GM19043 (cell line): ENCODE measurements at regions not wholly inside any gene's neighbourhood (a gene's known extent, or its start where the extent isn't known, plus 50 kb on each side); places are given as distances from the start of the nearest gene placed in this dataset.

ENCODE experiments used
- ATAC-seq: cut with Tn5 transposase; IDR thresholded peaks from one replicate; pipeline ENCODE4 v1.9.1; 2021; ENCODE audit warnings: low read depth; ENCODE audit not compliant: unreplicated experiment

DNA sequence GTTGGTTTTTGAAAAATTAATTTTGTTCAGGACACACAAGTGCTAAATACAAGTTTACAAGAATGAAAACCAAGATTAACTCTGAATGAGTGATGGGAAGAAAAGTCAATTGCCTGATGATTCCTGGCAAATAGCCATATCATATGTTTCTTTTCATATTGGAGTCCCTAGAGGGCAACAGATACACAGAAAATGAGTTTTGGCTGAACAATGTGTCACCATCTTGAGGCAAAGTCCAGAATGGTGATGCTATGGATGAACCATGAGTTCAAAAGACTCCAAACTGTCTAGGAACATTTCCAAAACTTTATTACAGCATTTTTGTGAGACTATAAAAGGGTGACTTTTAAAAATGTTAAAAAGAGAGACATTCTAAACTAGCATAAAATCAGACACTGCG lies 382.9 kb downstream of the TMEM161B start:
- ATAC-seq: no peak

DNA sequence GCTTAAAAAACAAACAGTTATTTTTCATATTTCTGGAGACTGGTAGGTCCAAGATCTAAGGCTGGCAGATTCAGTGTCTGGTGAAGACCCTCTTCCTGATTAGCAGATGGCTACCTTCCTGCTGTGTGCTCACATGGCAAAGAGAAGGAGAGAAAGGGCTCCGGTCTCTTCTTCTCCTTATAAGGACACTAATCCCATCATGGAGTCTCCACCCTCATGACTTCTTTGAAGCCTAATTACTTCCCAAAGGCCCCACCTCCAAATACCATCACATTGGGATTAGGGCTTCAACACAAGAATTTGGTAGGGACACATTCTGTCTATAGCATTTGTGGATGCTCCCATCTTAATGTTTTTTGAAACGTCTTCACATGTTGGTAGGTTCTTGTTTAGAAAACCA lies 391.1 kb downstream of the TMEM161B start:
- no peak for ATAC-seq

DNA sequence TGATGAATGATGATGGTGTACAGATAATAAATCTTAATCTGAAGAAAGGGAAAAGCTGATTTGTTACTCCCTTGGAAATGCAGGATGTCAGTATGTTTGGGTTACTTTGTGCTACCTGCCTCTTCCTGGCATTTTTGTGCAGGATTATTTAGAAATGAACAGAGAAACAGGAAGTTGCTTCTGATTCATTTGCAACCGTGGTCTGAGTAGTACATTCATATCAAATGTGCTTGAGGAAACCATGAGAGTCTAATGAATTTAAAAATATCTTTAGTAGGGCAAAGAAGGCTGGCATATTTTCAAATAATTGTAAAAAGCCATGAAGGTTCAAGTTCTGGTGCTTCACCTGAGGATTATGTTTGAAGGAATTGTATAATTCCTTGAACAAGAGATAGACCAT lies 391.6 kb downstream of the TMEM161B start:
- ATAC-seq: no peak

DNA sequence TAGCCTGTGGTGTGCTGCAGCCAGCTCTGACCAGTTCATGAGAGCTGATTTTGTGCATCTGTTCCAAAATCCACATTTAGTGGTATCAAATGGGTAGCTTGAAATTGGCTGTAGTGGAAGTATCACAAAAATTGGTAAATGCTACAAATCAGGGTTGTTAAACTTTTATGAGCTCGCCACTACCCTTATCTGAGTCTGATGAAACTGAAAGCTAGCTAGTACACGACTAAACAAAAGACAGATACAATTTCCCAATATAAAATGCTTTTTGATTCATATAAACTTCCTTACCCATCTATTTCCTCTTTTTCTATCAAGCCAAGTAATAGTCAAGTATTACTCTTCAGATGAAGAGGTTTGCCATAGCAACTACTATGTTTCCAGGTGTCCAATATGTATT lies 392.0 kb downstream of the TMEM161B start:
- ATAC-seq: no peak

DNA sequence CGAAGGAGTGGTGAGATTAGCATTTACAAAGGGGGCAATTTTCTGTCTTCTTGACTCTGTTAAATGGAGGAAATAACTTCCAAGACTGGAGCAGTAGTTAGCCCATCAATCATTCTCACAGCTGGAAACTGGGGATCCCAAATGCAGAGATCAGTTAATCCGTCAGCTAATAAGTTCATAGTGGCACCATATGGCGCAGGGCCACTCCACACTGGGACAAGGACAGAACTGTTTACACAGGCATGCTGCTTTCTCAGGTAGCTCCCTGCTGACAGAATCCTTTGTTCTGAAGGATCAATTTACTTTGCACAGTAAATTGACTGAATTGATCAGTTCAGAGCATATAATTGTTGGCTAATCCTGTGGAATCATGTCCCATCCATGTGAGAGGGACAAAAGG lies 395.7 kb downstream of the TMEM161B start:
- no peak for ATAC-seq

DNA sequence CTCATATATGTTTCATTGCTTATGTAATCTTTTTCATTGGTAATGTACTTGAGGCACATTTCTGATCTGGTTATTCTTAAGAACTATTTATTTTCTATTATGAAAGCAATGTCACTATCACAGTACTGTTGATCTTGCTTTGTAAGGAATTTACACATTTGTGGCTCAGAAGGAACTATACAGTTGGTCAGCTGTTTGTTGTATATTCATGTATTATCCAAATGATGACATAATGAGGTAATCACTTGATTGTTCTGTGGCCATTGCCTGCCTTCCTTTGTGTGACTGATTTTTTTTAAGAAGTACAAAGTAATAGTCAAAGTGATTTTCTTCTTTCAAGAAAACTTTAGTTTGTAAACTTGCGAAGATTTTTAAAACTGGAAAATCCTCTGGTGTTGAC lies 399.9 kb downstream of the TMEM161B start:
- ATAC-seq: no peak

DNA sequence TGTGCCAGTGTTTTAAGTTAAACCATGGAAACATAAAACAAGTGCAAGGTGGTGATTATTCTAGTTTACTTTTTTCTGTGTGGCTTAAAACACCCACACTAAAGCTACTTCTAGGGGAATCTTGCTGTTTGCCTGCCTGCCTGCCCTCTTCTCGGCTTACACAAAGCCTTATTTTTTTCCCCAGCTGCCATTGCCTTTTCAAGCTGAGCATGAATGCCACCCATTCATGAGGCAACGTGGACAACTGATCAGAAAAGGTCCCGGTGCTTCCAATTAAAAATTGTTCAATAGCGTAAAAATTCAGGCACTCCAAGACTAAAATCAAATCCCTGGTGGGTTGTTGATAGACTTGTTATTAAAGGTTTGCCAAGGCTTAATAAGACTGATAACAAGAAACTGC lies 401.4 kb downstream of the TMEM161B start:
- no peak for ATAC-seq

DNA sequence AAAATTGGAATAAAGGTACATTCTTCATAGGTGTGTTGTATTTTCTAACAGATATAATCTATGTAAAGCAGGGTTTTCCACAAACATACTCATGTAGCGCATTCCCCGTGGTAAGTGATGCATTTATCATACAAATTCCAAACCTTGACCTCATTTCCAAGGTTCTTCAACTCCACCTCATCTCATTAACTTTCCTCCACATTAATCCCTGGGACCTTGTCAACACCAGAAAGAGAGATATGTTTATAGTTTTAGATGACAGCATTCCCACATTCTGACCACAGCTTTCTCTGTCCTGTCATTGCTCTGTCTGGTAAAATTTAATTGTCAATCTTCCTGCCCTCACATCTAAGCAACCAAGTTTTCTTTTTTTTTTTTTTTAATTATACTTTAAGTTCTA lies 415.1 kb downstream of the TMEM161B start:
- no peak for ATAC-seq

DNA sequence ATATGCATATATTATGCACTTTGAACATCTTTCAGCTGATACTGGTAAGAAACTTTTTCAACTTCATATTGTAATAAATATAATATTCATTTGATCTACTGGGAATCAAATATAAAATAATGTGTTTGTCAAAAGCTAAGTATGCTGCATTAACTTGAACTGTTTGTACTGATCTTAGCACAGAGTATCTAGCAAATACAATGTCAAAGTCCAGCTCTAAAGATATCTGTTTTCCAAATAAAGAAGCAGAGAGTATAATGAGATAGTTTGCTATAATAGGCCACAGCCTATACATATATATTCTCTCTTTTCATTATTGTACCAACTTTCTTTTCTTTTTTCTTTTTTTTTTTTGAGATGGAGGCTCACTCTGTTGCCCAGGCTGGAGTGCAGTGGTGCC lies 417.0 kb downstream of the TMEM161B start:
- no peak for ATAC-seq

DNA sequence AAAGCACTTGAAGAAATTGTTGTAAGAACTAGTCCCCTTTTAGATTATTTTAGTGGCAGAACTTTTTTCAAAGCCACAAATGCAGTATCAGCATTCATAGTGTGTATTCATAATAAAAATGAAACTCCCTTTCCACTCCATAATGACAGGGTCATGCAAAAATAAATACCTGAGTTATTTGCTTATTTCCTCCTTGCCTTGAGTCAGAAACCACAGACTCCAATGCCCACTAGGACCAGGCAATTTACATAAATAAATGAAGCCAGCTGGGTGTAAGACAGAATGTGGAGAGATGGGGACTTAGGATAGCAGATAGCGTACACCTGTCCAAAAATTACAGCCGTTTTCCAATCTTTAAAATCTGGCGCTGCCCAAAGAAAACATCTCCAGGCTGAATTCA lies 417.8 kb downstream of the TMEM161B start:
- no peak for ATAC-seq

DNA sequence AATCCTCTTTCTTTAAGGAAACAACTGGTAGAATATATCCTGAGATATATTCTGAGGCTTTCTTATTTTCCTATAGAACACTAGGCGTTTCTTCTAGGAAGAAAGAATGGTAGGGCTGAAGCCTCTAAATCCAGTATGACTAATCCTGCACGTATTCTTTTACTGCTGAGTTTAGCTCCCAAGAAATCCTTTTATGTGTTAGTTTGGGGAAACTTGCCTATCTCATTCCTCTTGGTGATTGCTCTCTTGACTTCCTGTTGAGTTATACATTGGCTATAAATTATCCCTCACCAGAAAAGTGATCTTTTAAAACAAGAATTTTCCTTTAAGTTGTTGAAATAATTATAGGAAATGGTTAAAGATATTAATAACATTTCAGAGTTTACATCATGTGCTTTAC lies 422.9 kb downstream of the TMEM161B start:
- no peak for ATAC-seq

DNA sequence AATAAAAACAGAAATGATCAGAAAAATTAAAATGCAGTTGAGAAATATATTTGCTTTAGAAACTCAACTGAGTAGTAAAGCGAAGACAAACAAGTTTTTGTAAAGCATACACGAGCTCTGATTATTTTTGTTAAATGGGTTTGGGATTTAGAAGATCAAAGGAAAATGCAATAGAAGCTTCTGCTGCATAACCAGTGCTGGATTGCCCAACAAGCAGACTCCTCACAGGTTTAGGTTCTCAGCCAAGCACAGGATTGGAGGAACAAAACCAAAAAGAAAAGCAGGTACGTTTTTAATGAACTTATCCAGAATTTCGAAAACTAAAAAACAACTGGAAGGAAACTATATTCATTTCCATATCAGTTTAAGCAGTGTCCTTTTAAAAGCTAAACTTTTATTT lies 423.8 kb downstream of the TMEM161B start:
- ATAC-seq: no peak

DNA sequence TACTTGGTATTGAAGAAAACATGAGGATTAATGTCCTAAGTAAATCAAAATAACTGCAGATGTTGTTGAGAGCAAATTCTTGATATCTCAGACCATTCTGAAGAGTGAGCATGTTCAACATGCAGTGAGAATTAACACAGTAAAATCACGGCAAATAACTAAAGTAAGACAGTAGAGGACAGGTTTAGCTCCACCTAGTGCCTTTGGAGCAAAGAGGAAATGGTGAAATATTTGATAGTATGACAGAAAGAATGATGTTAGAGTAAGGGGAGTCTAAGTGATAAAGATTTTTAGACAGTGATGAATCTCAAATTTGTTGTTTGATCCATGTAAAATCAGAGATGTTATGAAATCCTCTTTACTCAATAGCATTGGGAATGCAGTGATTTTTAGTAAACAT lies 424.2 kb downstream of the TMEM161B start:
- no peak for ATAC-seq

DNA sequence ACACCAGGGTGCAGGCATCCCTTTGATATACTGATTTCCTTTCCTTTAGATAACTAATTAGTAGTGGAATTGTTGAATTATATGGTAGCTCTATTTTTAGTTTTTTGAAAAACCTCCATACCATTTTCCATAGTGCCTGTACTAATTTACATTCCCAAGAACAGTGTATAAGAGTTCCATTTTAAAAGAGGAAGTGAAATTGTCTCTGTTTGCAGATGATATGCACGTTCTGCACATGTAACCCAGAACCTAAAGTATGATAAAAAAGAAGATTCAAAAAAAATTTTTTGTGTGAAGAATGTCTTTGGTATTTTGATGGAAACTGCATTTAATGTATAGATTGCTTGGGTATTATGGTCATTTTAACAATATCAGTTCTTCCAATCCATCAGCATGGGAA lies 424.0 kb upstream of the CCNH start:
- ATAC-seq: no peak

DNA sequence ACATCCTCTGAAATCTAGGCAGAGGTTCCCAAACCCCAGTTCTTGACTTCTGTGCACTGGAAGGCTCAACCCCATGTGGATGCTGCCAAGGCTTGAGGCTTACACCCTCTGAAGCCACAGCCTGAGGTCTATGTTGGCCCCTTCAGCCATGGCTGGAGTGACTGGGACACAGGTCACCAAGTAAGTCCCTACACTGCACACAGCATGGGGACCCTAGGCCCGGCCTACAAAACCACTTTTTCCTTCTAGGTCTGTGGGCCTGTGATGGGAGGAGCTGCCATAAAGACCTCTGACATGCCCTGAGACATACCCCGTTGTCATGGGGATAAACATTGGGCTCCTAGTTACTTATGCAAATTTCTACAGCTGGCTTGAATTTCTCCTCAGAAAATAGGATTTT lies 418.8 kb upstream of the CCNH start:
- no peak for ATAC-seq

DNA sequence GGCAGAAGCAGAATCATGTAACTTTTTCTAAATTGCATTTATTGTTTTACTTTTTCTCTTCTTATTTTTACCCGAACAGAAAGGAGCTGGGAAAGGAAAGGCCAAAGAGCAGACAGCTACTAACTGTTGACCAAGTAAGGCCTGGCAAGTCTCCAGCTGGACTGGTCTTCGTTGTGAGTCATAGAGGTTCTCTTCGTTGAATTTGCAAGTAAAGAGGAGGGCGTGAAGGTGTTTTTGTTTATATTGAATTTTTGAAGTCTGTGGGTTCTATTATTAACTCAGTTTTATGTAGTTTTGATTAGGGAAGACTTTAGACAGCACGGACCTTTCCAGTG lies 416.5 kb upstream of the CCNH start:
- no peak for ATAC-seq

DNA sequence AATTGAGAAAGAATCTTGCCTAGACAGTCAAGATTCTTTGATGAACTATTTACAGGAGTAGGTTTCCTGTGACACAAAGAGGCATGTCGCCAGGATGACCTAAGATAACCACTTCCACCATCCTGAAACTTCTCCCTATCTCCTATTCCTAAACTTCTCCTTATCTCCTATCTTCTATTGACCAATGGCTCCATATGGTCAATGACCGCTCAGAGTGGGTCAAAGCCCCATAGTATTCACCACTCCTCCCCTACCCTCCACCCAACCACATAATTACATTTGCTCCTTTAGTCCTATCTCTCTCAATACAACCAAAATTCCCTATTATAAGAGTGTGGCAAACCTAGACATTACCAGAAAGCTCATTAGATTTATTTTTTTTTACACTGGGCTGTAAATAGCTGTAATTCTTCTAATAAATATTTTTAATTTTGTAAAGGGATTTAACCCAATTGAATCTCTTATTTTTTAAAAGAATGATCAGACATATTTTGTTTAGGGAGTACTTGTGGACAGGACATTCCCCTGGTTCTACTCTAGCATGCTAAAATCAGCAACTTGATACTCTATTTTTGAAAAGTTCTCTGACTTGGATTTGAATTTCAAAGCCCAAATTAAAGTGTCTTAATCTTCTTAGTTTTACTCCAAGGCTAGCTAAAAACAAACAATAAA lies 416.0 kb upstream of the CCNH start:
- ATAC-seq: no peak

DNA sequence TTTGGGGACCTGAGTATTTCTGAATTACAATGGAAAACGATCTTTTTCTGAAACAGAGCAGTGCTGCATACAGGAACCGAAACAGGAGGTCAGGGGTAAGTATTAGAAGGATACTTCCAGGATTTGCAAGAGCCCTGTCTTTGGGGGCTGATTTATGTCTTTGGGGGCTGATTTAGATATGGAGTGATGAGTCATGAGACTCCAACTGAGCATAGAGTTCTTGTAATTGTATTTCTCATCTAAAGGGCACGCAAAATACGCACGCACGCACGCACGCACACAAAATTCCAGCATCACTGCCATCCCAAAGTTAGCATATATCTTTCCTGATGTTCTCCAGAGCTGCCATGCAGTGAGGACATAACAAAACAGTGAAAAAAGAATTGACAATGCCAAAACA lies 414.8 kb upstream of the CCNH start:
- ATAC-seq: no peak

DNA sequence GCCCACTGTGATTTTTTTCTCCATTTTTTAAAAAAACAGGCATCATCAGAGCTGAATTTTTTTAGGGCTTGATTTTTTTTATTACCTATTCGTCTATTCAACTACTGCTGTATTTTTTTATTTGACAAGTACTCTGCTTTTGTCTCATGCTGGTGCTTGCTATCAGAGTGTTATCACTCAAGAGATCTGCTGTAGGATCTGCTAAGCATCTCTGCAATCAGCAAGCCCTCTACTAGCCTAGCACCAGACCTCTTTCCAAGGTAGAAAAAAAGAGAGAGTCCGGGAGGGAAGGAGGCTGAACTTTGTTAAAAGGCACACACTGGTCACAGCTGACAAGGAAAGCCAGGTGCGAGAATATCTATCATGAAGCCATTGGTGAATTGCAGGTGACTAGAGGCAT lies 413.8 kb upstream of the CCNH start:
- no peak for ATAC-seq

DNA sequence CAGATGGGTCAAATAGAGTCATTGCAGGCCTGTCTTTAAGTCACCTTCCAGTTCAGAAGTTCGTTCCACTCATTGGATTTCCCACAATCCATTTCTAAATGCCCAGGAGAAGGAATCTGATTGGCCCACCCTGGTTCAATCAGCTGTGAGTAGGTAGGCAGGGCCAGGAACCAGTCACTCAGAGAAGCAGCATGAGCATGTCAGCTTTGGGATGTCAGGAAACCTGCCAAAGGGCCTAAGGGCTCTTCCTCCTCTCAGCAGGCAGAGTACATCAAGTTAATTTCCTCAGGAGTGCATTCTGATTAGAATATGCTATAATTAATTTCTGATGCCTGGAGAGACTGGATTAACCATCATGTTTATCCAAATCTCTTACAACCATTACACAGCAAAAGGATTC lies 412.9 kb upstream of the CCNH start:
- no peak for ATAC-seq

DNA sequence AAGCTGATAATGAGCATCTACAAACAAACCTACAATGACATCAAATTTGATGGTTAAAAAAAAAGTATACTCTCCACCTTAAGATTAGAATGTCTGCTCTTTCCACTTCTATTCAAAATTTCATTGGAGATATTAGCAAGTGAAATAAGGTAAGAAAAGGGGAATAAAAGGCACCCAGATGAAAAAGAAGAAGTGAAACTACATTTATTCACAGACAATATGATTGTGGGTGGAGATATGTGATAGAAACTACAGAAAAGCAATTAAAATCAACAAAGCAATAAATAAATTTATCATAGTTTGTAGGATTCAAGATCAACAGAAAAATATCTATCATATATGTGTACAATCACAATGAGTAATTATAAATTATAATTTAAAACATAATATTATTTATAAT lies 395.1 kb upstream of the CCNH start:
- ATAC-seq: no peak

DNA sequence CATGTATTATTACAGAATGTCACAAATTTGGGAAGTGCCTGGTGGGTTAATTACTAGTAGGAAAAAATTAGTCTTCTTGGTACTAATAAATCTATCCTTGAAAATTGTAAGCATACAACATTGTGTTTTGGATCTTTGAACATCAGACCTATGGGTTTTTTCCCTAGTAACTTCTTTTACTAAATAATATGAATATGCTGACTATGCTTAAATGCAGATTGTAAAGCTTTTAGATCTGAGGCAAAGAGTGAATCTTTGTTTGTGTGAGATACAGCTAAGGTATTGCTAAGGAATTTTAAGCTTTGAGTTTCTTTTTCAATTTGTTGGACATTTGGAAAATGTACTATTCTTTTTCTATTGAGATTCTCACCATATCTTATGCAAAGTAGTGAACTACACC lies 390.6 kb upstream of the CCNH start:
- no peak for ATAC-seq

DNA sequence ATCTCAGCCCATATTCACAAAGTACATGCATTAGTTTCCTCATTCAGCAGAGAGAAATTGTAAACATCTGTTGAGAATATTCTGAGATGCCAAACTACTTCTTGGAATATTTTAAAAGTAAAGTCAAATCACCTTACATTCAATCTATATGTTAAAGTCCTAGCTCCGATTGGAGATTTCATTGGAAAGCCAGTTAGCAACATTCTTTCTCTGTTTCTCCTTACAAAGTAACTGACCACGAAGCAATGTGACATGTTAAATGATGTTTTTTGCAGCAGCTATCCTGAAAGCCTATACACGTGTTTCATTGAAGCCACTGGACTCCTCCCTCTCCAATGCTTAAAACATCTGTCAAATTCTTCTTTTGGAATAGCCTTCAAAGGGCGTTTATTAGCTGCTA lies 379.1 kb upstream of the CCNH start:
- no peak for ATAC-seq
